GM19372 (cell line): ENCODE measurements at regions not wholly inside any gene's neighbourhood (a gene's known extent, or its start where the extent isn't known, plus 50 kb on each side); places are given as distances from the start of the nearest gene placed in this dataset.

Experiments used
- ATAC-seq: cut with Tn5 transposase; IDR thresholded peaks from one replicate; pipeline ENCODE4 v1.9.1; 2021; ENCODE audit warnings: mild to moderate bottlenecking, low read depth, moderate library complexity; ENCODE audit not compliant: unreplicated experiment

- ATAC-seq = no peak
These were observed 139.8 kb upstream of the BACH2 start for GRCh38 chr6:90436403-90436802.

- no peak for ATAC-seq
These were observed 138.7 kb upstream of the BACH2 start for GRCh38 chr6:90435207-90435899.

GRCh38 chr6:90434094-90434493 is 137.5 kb upstream of the BACH2 start:
- ATAC-seq = no peak

- no peak for ATAC-seq
These were observed 136.3 kb upstream of the BACH2 start for GRCh38 chr6:90432937-90433336.

GRCh38 chr6:90432041-90432775 is 135.6 kb upstream of the BACH2 start:
- no peak for ATAC-seq

GRCh38 chr6:90431576-90431975 is 134.9 kb upstream of the BACH2 start:
- ATAC-seq = no peak

- ATAC-seq = no peak
These were observed 133.1 kb upstream of the BACH2 start for GRCh38 chr6:90429713-90430112.

- no peak for ATAC-seq
These were observed 131.9 kb upstream of the BACH2 start for GRCh38 chr6:90428514-90428913.

GRCh38 chr6:90425161-90425641 is 128.6 kb upstream of the BACH2 start:
- peak; percentile 95 for ATAC-seq

- no peak for ATAC-seq
These were observed 127.9 kb upstream of the BACH2 start for GRCh38 chr6:90424580-90424979.

GRCh38 chr6:90421666-90422065 is 125.0 kb upstream of the BACH2 start:
- no peak for ATAC-seq

GRCh38 chr6:90420500-90420899 is 123.9 kb upstream of the BACH2 start:
- ATAC-seq = no peak

- no peak for ATAC-seq
These were observed 120.7 kb upstream of the BACH2 start for GRCh38 chr6:90417385-90417784.

- no peak for ATAC-seq
These were observed 119.7 kb upstream of the BACH2 start for GRCh38 chr6:90416322-90416721.

- ATAC-seq = no peak
These were observed 118.5 kb upstream of the BACH2 start for GRCh38 chr6:90415178-90415577.

- no peak for ATAC-seq
These were observed 117.7 kb upstream of the BACH2 start for GRCh38 chr6:90414352-90414751.

- no peak for ATAC-seq
These were observed 117.2 kb upstream of the BACH2 start for GRCh38 chr6:90413867-90414266.

GRCh38 chr6:90413396-90413795 is 116.8 kb upstream of the BACH2 start:
- no peak for ATAC-seq

GRCh38 chr6:90412538-90413369 is 116.1 kb upstream of the BACH2 start:
- ATAC-seq = no peak

- ATAC-seq = peak; percentile 79
These were observed 114.7 kb upstream of the BACH2 start for GRCh38 chr6:90411292-90411781.

GRCh38 chr6:90409700-90410099 is 113.1 kb upstream of the BACH2 start:
- no peak for ATAC-seq
